ENCODE measurements at regions not wholly inside any gene's neighbourhood (a gene's known extent, or its start where the extent isn't known, plus 50 kb on each side); places are given as distances from the start of the nearest gene placed in this dataset.

- TF ChIP-seq MXI1 (conservative IDR thresholded peaks at IDR 0.05; ENCODE audit: poor library complexity, severe bottlenecking), result no peak
Observed at GRCh38 chr3:94776401-94776915, 713.6 kb downstream of the NSUN3 start (continued).

- Histone ChIP-seq H3K36me3 (ENCODE audit: insufficient read depth, low read length) (no peaks in the 10 kb centered on the region), H3K79me2 (replicated peaks; ENCODE audit: insufficient read depth, low read length) (no peaks in the 10 kb centered on the region), H3K4me2 (ENCODE audit: low read length) (no peak overlapping the region), H2AFZ (ENCODE audit: low read depth, low read length) (no peak overlapping the region), H3K9me3 (ENCODE audit: low read length) (no peaks in the 10 kb centered on the region), H3F3A (ENCODE audit: insufficient read depth, low read length, poor library complexity, severe bottlenecking) (no peaks in the 10 kb centered on the region), H3K27ac (ENCODE audit: low read length) (no peak overlapping the region), H4K20me1 (ENCODE audit: insufficient read depth) (no peaks in the 10 kb centered on the region), H3K9ac (ENCODE audit: low read length) (no peak overlapping the region), H3K9me2 (ENCODE audit: insufficient read depth, low read length) (no peaks in the 10 kb centered on the region), H3K4me3 (ENCODE audit: low read length) (no peak overlapping the region), H3K27me3 (ENCODE audit: insufficient read depth, low read depth, low read length) (no peaks in the 10 kb centered on the region)
- TF ChIP-seq MXI1 (conservative IDR thresholded peaks at IDR 0.05; ENCODE audit: poor library complexity, severe bottlenecking), result no peak
- TF ChIP-seq REST (IDR thresholded peaks at IDR 0.05; ENCODE audit: borderline replicate concordance), result no peak
- TF ChIP-seq SMC3 (conservative IDR thresholded peaks at IDR 0.05; ENCODE audit: poor library complexity), result no peak
- no peak for TF ChIP-seq RAD21 (conservative IDR thresholded peaks at IDR 0.05)
Observed at GRCh38 chr3:94778289-94778688, 715.4 kb downstream of the NSUN3 start.

GRCh38 chr3:94778814-94779494, 716.1 kb downstream of the NSUN3 start:
- H3K4me3 ChIP-seq (ENCODE audit: low read length), result no peak overlapping the region
- H4K20me1 ChIP-seq (ENCODE audit: insufficient read depth), result no peaks in the 10 kb centered on the region
- no peaks in the 10 kb centered on the region for H3K9me3 ChIP-seq (ENCODE audit: low read length)
- no peak for TF ChIP-seq EP300 (conservative IDR thresholded peaks at IDR 0.05; ENCODE audit: poor library complexity, severe bottlenecking)
- TF ChIP-seq CTCF (IDR thresholded peaks at IDR 0.05; ENCODE audit: poor library complexity, severe bottlenecking), result no peak
- H3K27me3 ChIP-seq (ENCODE audit: insufficient read depth, low read depth, low read length), result no peaks in the 10 kb centered on the region
- H3K9ac ChIP-seq (ENCODE audit: low read length), result no peak overlapping the region
- no peak overlapping the region for H3K4me2 ChIP-seq (ENCODE audit: low read length)
- no peak overlapping the region for H2AFZ ChIP-seq (ENCODE audit: low read depth, low read length)
- H3K79me2 ChIP-seq (replicated peaks; ENCODE audit: insufficient read depth, low read length), result no peaks in the 10 kb centered on the region
- H3F3A ChIP-seq (ENCODE audit: insufficient read depth, low read length, poor library complexity, severe bottlenecking), result no peaks in the 10 kb centered on the region
- no peaks in the 10 kb centered on the region for H3K36me3 ChIP-seq (ENCODE audit: insufficient read depth, low read length)
- no peak overlapping the region for H3K27ac ChIP-seq (ENCODE audit: low read length)
- no peaks in the 10 kb centered on the region for H3K9me2 ChIP-seq (ENCODE audit: insufficient read depth, low read length)
